Left lung (tissue), 4 donors: ENCODE measurements at regions not wholly inside any gene's neighbourhood (a gene's known extent, or its start where the extent isn't known, plus 50 kb on each side); places are given as distances from the start of the nearest gene placed in this dataset.

Source experiments
- ATAC-seq: fragments of 200-7000 bp; cut with Tn5 transposase; one replicate; pipeline ENCODE4 v1.9.1; 2020; ENCODE audit warnings: moderate library complexity
- DNase-seq, 4 donors: peaks; one replicate each; pipeline ENCODE4 v3.0.0-alpha.2; 2013 to 2020
- H3K27ac ChIP-seq, 2 donors: fragments of 200-600 bp; sonication (generic) in 1 of 2; one replicate each; pipeline versions ENCODE4 v1.5.0 to v1.8.0; 2020 to 2021
- H3K27me3 ChIP-seq, 2 donors: fragments of 200-600 bp; sonication (generic) in 1 of 2; one replicate each; pipeline versions ENCODE4 v1.5.0 to v1.8.0; 2020 to 2021
- H3K36me3 ChIP-seq, 2 donors: fragments of 200-600 bp; sonication (generic) in 1 of 2; one replicate each; pipeline versions ENCODE4 v1.5.0 to v1.8.0; 2020 to 2021
- H3K4me1 ChIP-seq, 2 donors: fragments of 200-600 bp; one replicate each; pipeline ENCODE4 v1.8.0; 2021
- H3K4me3 ChIP-seq, 2 donors: fragments of 200-600 bp; sonication (generic) in 1 of 2; one replicate each; pipeline versions ENCODE4 v1.5.0 to v1.8.0; 2020 to 2021; ENCODE audit warnings: mild to moderate bottlenecking in 1 of 2
- H3K9me3 ChIP-seq, 2 donors: fragments of 200-600 bp; sonication (generic) in 1 of 2; one replicate each; pipeline versions ENCODE4 v1.5.0 to v1.8.0; 2020 to 2021
- CTCF ChIP-seq, 2 donors: fragments of 200-600 bp; sonication (generic) in 1 of 2; IDR thresholded peaks; one replicate each; pipeline versions ENCODE4 v1.5.0 to v1.8.0; 2021; ENCODE audit warnings: antibody characterized with exemption in 2 of 2
- intact Hi-C, 2 donors: fragments of 100-400 bp; cut with DNase I; formaldehyde crosslinking; loops; one replicate each; pipeline versions ENCODE4 v1.11.2 to v1.14.2; 2022
- donor health status: DM: no; HTN: yes; CAD: no.
- donor health status: DM: no; HTN: no; CAD: no.

GRCh38 chr20:61043681-61044080 lies 208.4 kb upstream of the CDH4 start:
- Histone ChIP-seq H3K36me3 (no peaks in the 10 kb centered on the region), H3K27ac (no peak overlapping the region), H3K27me3 (peaks cover 0 to 14% of the 10 kb centered on the region in 2 donors), H3K4me3 (no peak overlapping the region), H3K9me3 (no peaks in the 10 kb centered on the region), H3K4me1 (no peaks in the 10 kb centered on the region)
- intact Hi-C loops: no loop called here
- TF ChIP-seq CTCF (IDR thresholded peaks at IDR 0.05): no peak
- ATAC-seq: no peak
- DNase-seq: no peak

GRCh38 chr20:61044499-61044898 lies 207.6 kb upstream of the CDH4 start:
- H3K27me3 ChIP-seq: peaks cover 0 to 14% of the 10 kb centered on the region in 2 donors
- no peaks in the 10 kb centered on the region for H3K4me1 ChIP-seq
- no peak for ATAC-seq
- no peak for TF ChIP-seq CTCF (IDR thresholded peaks at IDR 0.05)
- no peak overlapping the region for H3K4me3 ChIP-seq
- no peaks in the 10 kb centered on the region for H3K9me3 ChIP-seq
- intact Hi-C loops: no loop called here
- DNase-seq: no peak
- H3K36me3 ChIP-seq: no peaks in the 10 kb centered on the region
- no peak overlapping the region for H3K27ac ChIP-seq

- ATAC-seq (no peak), DNase-seq (no peak)
- Histone ChIP-seq H3K36me3 (no peaks in the 10 kb centered on the region), H3K4me1 (no peaks in the 10 kb centered on the region), H3K27ac (no peak overlapping the region), H3K27me3 (peaks cover 0 to 14% of the 10 kb centered on the region in 2 donors), H3K4me3 (no peak overlapping the region), H3K9me3 (no peaks in the 10 kb centered on the region)
- TF ChIP-seq CTCF (IDR thresholded peaks at IDR 0.05): no peak
- intact Hi-C loops: no loop called here
Measured at GRCh38 chr20:61045091-61045490, 207.0 kb upstream of the CDH4 start.

GRCh38 chr20:61045876-61046585 lies 206.0 kb upstream of the CDH4 start:
- Histone ChIP-seq H3K4me3 (no peak overlapping the region), H3K9me3 (no peaks in the 10 kb centered on the region), H3K27me3 (peaks cover 0 to 14% of the 10 kb centered on the region in 2 donors), H3K4me1 (no peaks in the 10 kb centered on the region), H3K27ac (no peak overlapping the region), H3K36me3 (no peaks in the 10 kb centered on the region)
- DNase-seq (no peak), ATAC-seq (no peak)
- intact Hi-C loops: no loop called here
- TF ChIP-seq CTCF (IDR thresholded peaks at IDR 0.05): no peak

GRCh38 chr20:61046721-61047351 lies 205.2 kb upstream of the CDH4 start:
- intact Hi-C loops: no loop called here
- no peak for TF ChIP-seq CTCF (IDR thresholded peaks at IDR 0.05)
- Histone ChIP-seq H3K4me1 (no peaks in the 10 kb centered on the region), H3K27me3 (peaks cover 0 to 14% of the 10 kb centered on the region in 2 donors), H3K36me3 (no peaks in the 10 kb centered on the region), H3K27ac (no peak overlapping the region), H3K4me3 (no peak overlapping the region), H3K9me3 (no peaks in the 10 kb centered on the region)
- no peak for DNase-seq
- no peak for ATAC-seq
